H9 (cell line): ENCODE measurements at regions not wholly inside any gene's neighbourhood (a gene's known extent, or its start where the extent isn't known, plus 50 kb on each side); places are given as distances from the start of the nearest gene placed in this dataset.

Experiments
- DNase-seq: peaks from one replicate; pipeline ENCODE4 v3.0.0-alpha.2; 2017
- H2AFZ ChIP-seq: one replicate; pipeline ENCODE4 v1.6.1; 2013; ENCODE audit warnings: mild to moderate bottlenecking, low read length, control low read depth, moderate library complexity
- H2AK5ac ChIP-seq: 2 replicates; pipeline ENCODE4 v1.6.1; 2013; ENCODE audit warnings: low read length, control low read depth, mixed read lengths; ENCODE audit not compliant: insufficient read length
- H2BK120ac ChIP-seq: one replicate; pipeline ENCODE4 v1.6.1; 2013; ENCODE audit warnings: low read depth, mild to moderate bottlenecking, low read length, control low read depth, inconsistent platforms; ENCODE audit not compliant: poor library complexity, severe bottlenecking
- H2BK12ac ChIP-seq: 2 replicates; pipeline ENCODE4 v1.6.1; 2013; ENCODE audit warnings: low read length, control low read depth, mixed read lengths, low read depth; ENCODE audit not compliant: insufficient read length
- H2BK15ac ChIP-seq: 2 replicates; pipeline ENCODE4 v1.6.1; 2013; ENCODE audit warnings: low read depth, low read length, control low read depth
- H2BK20ac ChIP-seq: one replicate; pipeline ENCODE4 v1.6.1; 2013; ENCODE audit warnings: low read depth, mild to moderate bottlenecking, low read length, control low read depth, inconsistent platforms; ENCODE audit not compliant: poor library complexity, severe bottlenecking
- H2BK5ac ChIP-seq: 2 replicates; pipeline ENCODE4 v1.6.1; 2013; ENCODE audit warnings: low read length, control low read depth, mixed read lengths; ENCODE audit not compliant: insufficient read length
- H3K14ac ChIP-seq: 2 replicates; pipeline ENCODE4 v1.6.1; 2013; ENCODE audit warnings: low read length, control low read depth; ENCODE audit not compliant: insufficient read depth
- H3K18ac ChIP-seq: 2 replicates; pipeline ENCODE4 v1.6.1; 2013; ENCODE audit warnings: low read depth, mild to moderate bottlenecking, mixed read lengths, low read length, control low read depth; ENCODE audit not compliant: insufficient read length
- H3K23ac ChIP-seq: 2 replicates; pipeline ENCODE4 v1.6.1; 2013; ENCODE audit warnings: low read length, control low read depth, mixed read lengths, low read depth; ENCODE audit not compliant: insufficient read length
- H3K23me2 ChIP-seq: 2 replicates; pipeline ENCODE4 v1.6.1; 2013; ENCODE audit warnings: low read depth, mild to moderate bottlenecking, mixed read lengths, low read length, control low read depth; ENCODE audit not compliant: insufficient read length, poor library complexity, severe bottlenecking
- H3K27ac ChIP-seq: 2 replicates; pipeline ENCODE4 v1.5.1; 2013; ENCODE audit warnings: low read length, control low read depth, mixed read lengths, low read depth; ENCODE audit not compliant: insufficient read length
- H3K27me3 ChIP-seq: 2 replicates; pipeline ENCODE4 v1.6.1; 2013; ENCODE audit warnings: low read length, control low read depth, inconsistent platforms; ENCODE audit not compliant: insufficient read depth
- H3K4ac ChIP-seq: 2 replicates; pipeline ENCODE4 v1.6.1; 2013; ENCODE audit warnings: low read depth, mild to moderate bottlenecking, control low read depth, inconsistent platforms, low read length, moderate library complexity
- H3K4me1 ChIP-seq: 2 replicates; pipeline ENCODE4 v1.6.1; 2013; ENCODE audit warnings: low read length, control low read depth, inconsistent platforms; ENCODE audit not compliant: insufficient read depth
- H3K4me2 ChIP-seq: 2 replicates; pipeline ENCODE4 v1.6.1; 2013; ENCODE audit warnings: low read length, control low read depth, mixed read lengths; ENCODE audit not compliant: insufficient read length, insufficient read depth
- H3K56ac ChIP-seq: 2 replicates; pipeline ENCODE4 v1.6.1; 2013; ENCODE audit warnings: low read depth, mild to moderate bottlenecking, mixed read lengths, low read length, control low read depth; ENCODE audit not compliant: insufficient read length
- H3K79me1 ChIP-seq: 2 replicates; pipeline ENCODE4 v1.6.1; 2013; ENCODE audit warnings: low read depth, mild to moderate bottlenecking, moderate library complexity, low read length, control low read depth, inconsistent platforms; ENCODE audit not compliant: insufficient read depth, poor library complexity, severe bottlenecking
- H3K79me2 ChIP-seq: 2 replicates; pipeline ENCODE4 v1.6.1; 2013; ENCODE audit warnings: low read length, control low read depth, inconsistent platforms; ENCODE audit not compliant: insufficient read depth
- H3K9ac ChIP-seq: 2 replicates; pipeline ENCODE4 v1.6.1; 2013; ENCODE audit warnings: low read length, control low read depth, mixed read lengths; ENCODE audit not compliant: insufficient read length; ENCODE audit errors: extremely low read depth
- H3K9me3 ChIP-seq: one replicate; pipeline ENCODE4 v1.6.1; 2013; ENCODE audit warnings: low read depth, low read length, inconsistent platforms; ENCODE audit not compliant: control insufficient read depth
- H3T11ph ChIP-seq: one replicate; pipeline ENCODE4 v1.6.1; 2013; ENCODE audit warnings: mild to moderate bottlenecking, low read length, control low read depth, inconsistent platforms
- H4K20me1 ChIP-seq: one replicate; pipeline ENCODE4 v1.6.1; 2013; ENCODE audit not compliant: control insufficient read depth, insufficient read length, insufficient read depth
- H4K5ac ChIP-seq: 2 replicates; pipeline ENCODE4 v1.6.1; 2013; ENCODE audit warnings: low read depth, mild to moderate bottlenecking, mixed read lengths, low read length, control low read depth; ENCODE audit not compliant: insufficient read length
- H4K8ac ChIP-seq: replicated peaks from 2 replicates; pipeline ENCODE4 v1.6.1; 2013; ENCODE audit warnings: low read length, control low read depth, mixed read lengths, low read depth; ENCODE audit not compliant: insufficient read length
- H4K91ac ChIP-seq: 2 replicates; pipeline ENCODE4 v1.6.1; 2013; ENCODE audit warnings: low read depth, mild to moderate bottlenecking, moderate library complexity, mixed read lengths, low read length, control low read depth; ENCODE audit not compliant: insufficient read length
- H3K27ac Mint-ChIP-seq, 3 experiments: 2 replicates in 2 of 3; 3 replicates in 1 of 3; pipeline ENCODE4 v1.8.0; 2020 to 2021; ENCODE audit warnings: mixed read lengths in 3 of 3, mild to moderate bottlenecking in 1 of 3, moderate library complexity in 1 of 3
- H3K27me3 Mint-ChIP-seq: 2 replicates; pipeline ENCODE4 v1.8.0; 2021; ENCODE audit warnings: low read depth, mild to moderate bottlenecking, moderate library complexity, mixed read lengths
- H3K36me3 Mint-ChIP-seq, 3 experiments: 2 replicates in 2 of 3; 3 replicates in 1 of 3; pipeline ENCODE4 v1.8.0; 2020 to 2021; ENCODE audit warnings: low read depth in 3 of 3, mixed read lengths in 3 of 3; ENCODE audit not compliant: insufficient read depth in 1 of 3
- H3K4me1 Mint-ChIP-seq, 2 experiments: 2 replicates each; pipeline ENCODE4 v1.8.0; 2020; ENCODE audit warnings: mixed read lengths in 2 of 2
- H3K4me3 Mint-ChIP-seq, 2 experiments: 2 replicates in 1 of 2; 3 replicates in 1 of 2; pipeline ENCODE4 v1.8.0; 2020 to 2021; ENCODE audit warnings: mild to moderate bottlenecking in 2 of 2, mixed read lengths in 2 of 2, moderate library complexity in 1 of 2
- H3K9me3 Mint-ChIP-seq, 2 experiments: 2 replicates in 1 of 2; 3 replicates in 1 of 2; pipeline ENCODE4 v1.8.0; 2020; ENCODE audit warnings: mild to moderate bottlenecking in 2 of 2, mixed read lengths in 2 of 2, moderate library complexity in 1 of 2
- CTCF ChIP-seq: fragments of 200-600 bp; sonication (generic); conservative IDR thresholded peaks from 3 replicates; pipeline ENCODE4 v1.8.0; 2021; ENCODE audit warnings: antibody characterized with exemption, mild to moderate bottlenecking
- WGBS: extraction: QIAGEN DNeasy Blood & Tissue Kit; methylation state at CpG from one replicate; pipeline ENCODE4 v1.1.7; 2013; ENCODE audit warnings: missing lambda C conversion rate, low lambda C conversion rate, mixed read lengths; ENCODE audit not compliant: insufficient read length; ENCODE audit errors: extremely low coverage; 5-methylcytosine and 5-hydroxymethylcytosine counted together

- Histone ChIP-seq H3K56ac (no peak overlapping the region), H3K18ac (no peak overlapping the region), H3K9me3 (no peaks in the 10 kb centered on the region), H2BK15ac (no peak overlapping the region), H4K20me1 (no peaks in the 10 kb centered on the region), H2BK120ac (no peak overlapping the region), H3K27me3 (no peaks in the 10 kb centered on the region), H3K14ac (no peak overlapping the region), H3K79me2 (no peaks in the 10 kb centered on the region), H3K9ac (no peak overlapping the region), H2BK12ac (no peak overlapping the region), H3K79me1 (no peaks in the 10 kb centered on the region), H3K4ac (no peak overlapping the region), H4K8ac (no peak overlapping the region), H3K4me1 (no peaks in the 10 kb centered on the region), H3K23me2 (no peaks in the 10 kb centered on the region), H3K27ac (no peak overlapping the region), H3K4me2 (no peak overlapping the region), H4K91ac (no peak overlapping the region), H3T11ph (no peak overlapping the region), H4K5ac (no peak overlapping the region), H2AFZ (no peak overlapping the region), H2BK20ac (no peak overlapping the region), H3K23ac (no peak overlapping the region), H2BK5ac (no peak overlapping the region), H2AK5ac (no peak overlapping the region)
- Mint-ChIP-seq H3K4me1 (no peaks in the 10 kb centered on the region), H3K4me3 (no peak overlapping the region), H3K27ac (no peak overlapping the region), H3K36me3 (no peaks in the 10 kb centered on the region), H3K27me3 (no peaks in the 10 kb centered on the region; the same call in none of the 2 replicates), H3K9me3 (no peaks in the 10 kb centered on the region)
- no CpG with 5 or more reads among the region's 1 CpG for WGBS
- DNase-seq: no peak
- TF ChIP-seq CTCF: no peak
Observed at GRCh38 chr16:50947826-50948225, 203.2 kb downstream of the SALL1 start.
